NCI-H1092 (cell line): ENCODE measurements at regions not wholly inside any gene's neighbourhood (a gene's known extent, or its start where the extent isn't known, plus 50 kb on each side); places are given as distances from the start of the nearest gene placed in this dataset.
A peak's percentile ranks its signal among the peaks of the same experiment; 100 is the strongest.
"Not testable (repeated sequence)": the region's sequence is repeated elsewhere in the genome, so short reads cannot be mapped to it uniquely, and the experiment has no call there.

Experiments used
- DNase-seq: peaks from one replicate; lab custom pipeline; 2025; lab: John Stamatoyannopoulos, UW

- DNase-seq, result no peak
Measured at GRCh38 chr10:64023926-64024470, 502.8 kb downstream of the REEP3 start.

GRCh38 chr10:64033711-64034110 lies 512.5 kb downstream of the REEP3 start:
- DNase-seq, result no peak

GRCh38 chr10:64036321-64036930 lies 515.2 kb downstream of the REEP3 start:
- no peak for DNase-seq

GRCh38 chr10:64037071-64037661 lies 516.0 kb downstream of the REEP3 start:
- no peak for DNase-seq

GRCh38 chr10:64038107-64038506 lies 516.9 kb downstream of the REEP3 start:
- DNase-seq, result no peak

- DNase-seq, result no peak
Measured at GRCh38 chr10:64039198-64039597, 518.0 kb downstream of the REEP3 start.

- no peak for DNase-seq
Measured at GRCh38 chr10:64040781-64041180, 519.6 kb downstream of the REEP3 start.

GRCh38 chr10:64041185-64041988 lies 520.2 kb downstream of the REEP3 start:
- peak; percentile 8 for DNase-seq

- DNase-seq, result no peak
Measured at GRCh38 chr10:64041989-64042490, 520.8 kb downstream of the REEP3 start.

- DNase-seq, result no peak
Measured at GRCh38 chr10:64044098-64044497, 522.9 kb downstream of the REEP3 start.

GRCh38 chr10:64044957-64045632 lies 523.9 kb downstream of the REEP3 start:
- not testable (repeated sequence) for DNase-seq

GRCh38 chr10:64054392-64054791 lies 533.2 kb downstream of the REEP3 start:
- DNase-seq, result no peak

GRCh38 chr10:64059884-64060283 lies 538.7 kb downstream of the REEP3 start:
- no peak for DNase-seq

GRCh38 chr10:64060389-64060788 lies 539.2 kb downstream of the REEP3 start:
- DNase-seq, result no peak

GRCh38 chr10:64062793-64063192 lies 541.6 kb downstream of the REEP3 start:
- no peak for DNase-seq

GRCh38 chr10:64067009-64067606 lies 545.9 kb downstream of the REEP3 start:
- DNase-seq, result no peak

- no peak for DNase-seq
Measured at GRCh38 chr10:64067859-64068258, 546.7 kb downstream of the REEP3 start.

- DNase-seq, result no peak
Measured at GRCh38 chr10:64070241-64070640, 549.0 kb downstream of the REEP3 start.

GRCh38 chr10:64071218-64071617 lies 550.0 kb downstream of the REEP3 start:
- DNase-seq, result no peak

- DNase-seq, result no peak
Measured at GRCh38 chr10:64075604-64076003, 554.4 kb downstream of the REEP3 start.

- DNase-seq, result no peak
Measured at GRCh38 chr10:64076322-64076940, 555.2 kb downstream of the REEP3 start.
